ENCODE measurements at regions not wholly inside any gene's neighbourhood (a gene's known extent, or its start where the extent isn't known, plus 50 kb on each side); places are given as distances from the start of the nearest gene placed in this dataset.

GRCh38 chr9:129322641-129323375 lies 144.7 kb upstream of the IER5L start:
- H3K9me1 ChIP-seq (ENCODE audit: insufficient read depth, low read length) = peaks cover 2% of the 10 kb centered on the region; the same call in 1 of the 2 replicates
- no peak overlapping the region for H3K18ac ChIP-seq (ENCODE audit: low read depth, low read length)
- peak overlapping the region; percentile 49; the same call in 1 of the 2 replicates for H2AK5ac ChIP-seq (ENCODE audit: low read depth, low read length)
- H4K20me1 ChIP-seq (ENCODE audit: insufficient read depth, low read length) = no peaks in the 10 kb centered on the region
- H2AFZ ChIP-seq (replicated peaks; ENCODE audit: low read length, poor library complexity) = no peak overlapping the region
- no TSS peak for BruUV-seq (replicated peaks)
- H3K4me3 ChIP-seq (ENCODE audit: insufficient read depth, low read depth, low read length) = no peak overlapping the region
- H4K8ac ChIP-seq (ENCODE audit: low read depth in 2 of 2, low read length in 2 of 2) = no peak overlapping the region
- peak overlapping the region; percentile 30; the same call in 1 of the 2 replicates for H3K4ac ChIP-seq (ENCODE audit: low read depth, low read length)
- dilution Hi-C loops (cut with HindIII; ENCODE audit: low sequenced_read_pairs, unreplicated experiment) = no loop called here
- intact Hi-C loops (cut with micrococcal nuclease) = no loop called here
- H3K4me2 ChIP-seq (ENCODE audit: low read depth, low read length) = no peak overlapping the region
- in situ Hi-C loops (cut with MboI; ENCODE audit: low sequenced_read_pairs) = no loop called here
- H3K56ac ChIP-seq (ENCODE audit: extremely low read depth, insufficient read depth, low read length) = no peak overlapping the region
- WGBS, 2 experiments (ENCODE audit: extremely low coverage in 2 of 2, insufficient read length in 1 of 2) = 75% methylated on average over 8 of the region's 17 CpGs; no CpG with 5 or more reads in 1 of the 2 experiments
- POLR2A ChIA-PET (ENCODE audit: unreplicated experiment) = no interaction called here
- CTCF ChIA-PET = interaction anchor here (0.5 kb wide), 1 partner anchor 192 kb away, joined by 3 read pairs; no protein-coding TSS in a partner anchor
- H3K79me1 ChIP-seq (ENCODE audit: low read depth in 1 of 2, low read length in 2 of 2) = no peaks in the 10 kb centered on the region
- TF ChIP-seq SMC3 (IDR thresholded peaks at IDR 0.05; ENCODE audit: low read depth, low read length) = no peak
- no peak for TF ChIP-seq FOS (IDR thresholded peaks at IDR 0.05; ENCODE audit: low read depth, low read length)
- no peak overlapping the region for H2BK20ac ChIP-seq (ENCODE audit: low read depth, low read length)
- ATAC-seq (ENCODE audit: low read depth) = no peak
- H3K14ac ChIP-seq (replicated peaks; ENCODE audit: low read depth, low read length) = no peak overlapping the region
- no peak overlapping the region for H2BK5ac ChIP-seq (ENCODE audit: low read depth, low read length, poor library complexity, severe bottlenecking)
- peak overlapping the region; percentile 23; the same call in 1 of the 2 replicates for H4K5ac ChIP-seq (ENCODE audit: low read depth, low read length)
- no peak overlapping the region for H2AK9ac ChIP-seq (replicated peaks; ENCODE audit: low read depth, low read length, poor library complexity)
- no peak overlapping the region for H2BK15ac ChIP-seq (ENCODE audit: low read depth, low read length)
- H3K4me1 ChIP-seq (ENCODE audit: control insufficient read depth, insufficient read depth, low read length) = peaks cover 20% of the 10 kb centered on the region
- no peak overlapping the region for H3K27ac ChIP-seq (ENCODE audit: insufficient read depth, low read length)
- H3K36me3 ChIP-seq (ENCODE audit: control insufficient read depth, insufficient read depth, low read length) = no peaks in the 10 kb centered on the region
- H3K9me3 ChIP-seq (ENCODE audit: control insufficient read depth, insufficient read depth, low read length) = no peaks in the 10 kb centered on the region
- H3K23ac ChIP-seq (ENCODE audit: low read depth, low read length) = no peak overlapping the region
- DNase-seq = no peak
- 0 out of 2 replicates have a peak overlapping the region, but pooled peaks have one; percentile 15 for H4K91ac ChIP-seq (ENCODE audit: insufficient read depth, low read depth, low read length)
- no peaks in the 10 kb centered on the region for H3K27me3 ChIP-seq (ENCODE audit: control insufficient read depth, insufficient read depth, low read length)
- no peak overlapping the region for H2BK120ac ChIP-seq (ENCODE audit: low read depth, low read length)
- no peak overlapping the region for H3K9ac ChIP-seq (ENCODE audit: low read depth, low read length)
